Neural cell (in vitro differentiated cells): ENCODE measurements at regions not wholly inside any gene's neighbourhood (a gene's known extent, or its start where the extent isn't known, plus 50 kb on each side); places are given as distances from the start of the nearest gene placed in this dataset.

Experiments used
- EZH2 ChIP-seq: fragments of 200-600, 300-800 bp; shearing (Covaris generic), sonication (generic); IDR thresholded peaks from 2 replicates; pipeline ENCODE4 v1.6.1; 2014; ENCODE audit warnings: antibody characterized with exemption, low read length, borderline replicate concordance, mild to moderate bottlenecking; ENCODE audit not compliant: insufficient read depth, poor library complexity, severe bottlenecking
- POLR2AphosphoS5 ChIP-seq: IDR thresholded peaks from 2 replicates; pipeline ENCODE4 v1.6.1; 2012
- RAD21 ChIP-seq: fragments of 450-650 bp; conservative IDR thresholded peaks from 2 replicates; pipeline ENCODE4 v1.6.1; 2014; ENCODE audit warnings: antibody characterized with exemption, mild to moderate bottlenecking, moderate library complexity
- REST ChIP-seq: IDR thresholded peaks from 2 replicates; pipeline ENCODE4 v1.6.1; 2012; ENCODE audit warnings: borderline replicate concordance
- TF ChIP-seq, protein P1 (sequence below): fragments of 450-650 bp; IDR thresholded peaks from 2 replicates; pipeline ENCODE4 v1.5.1; 2014; ENCODE audit warnings: antibody characterized with exemption, mild to moderate bottlenecking, moderate library complexity; ENCODE audit not compliant: poor library complexity, severe bottlenecking

GRCh38 chr2:44051593-44052347 is 56.0 kb upstream of the LRPPRC start:
- TF ChIP-seq, protein P1, sequence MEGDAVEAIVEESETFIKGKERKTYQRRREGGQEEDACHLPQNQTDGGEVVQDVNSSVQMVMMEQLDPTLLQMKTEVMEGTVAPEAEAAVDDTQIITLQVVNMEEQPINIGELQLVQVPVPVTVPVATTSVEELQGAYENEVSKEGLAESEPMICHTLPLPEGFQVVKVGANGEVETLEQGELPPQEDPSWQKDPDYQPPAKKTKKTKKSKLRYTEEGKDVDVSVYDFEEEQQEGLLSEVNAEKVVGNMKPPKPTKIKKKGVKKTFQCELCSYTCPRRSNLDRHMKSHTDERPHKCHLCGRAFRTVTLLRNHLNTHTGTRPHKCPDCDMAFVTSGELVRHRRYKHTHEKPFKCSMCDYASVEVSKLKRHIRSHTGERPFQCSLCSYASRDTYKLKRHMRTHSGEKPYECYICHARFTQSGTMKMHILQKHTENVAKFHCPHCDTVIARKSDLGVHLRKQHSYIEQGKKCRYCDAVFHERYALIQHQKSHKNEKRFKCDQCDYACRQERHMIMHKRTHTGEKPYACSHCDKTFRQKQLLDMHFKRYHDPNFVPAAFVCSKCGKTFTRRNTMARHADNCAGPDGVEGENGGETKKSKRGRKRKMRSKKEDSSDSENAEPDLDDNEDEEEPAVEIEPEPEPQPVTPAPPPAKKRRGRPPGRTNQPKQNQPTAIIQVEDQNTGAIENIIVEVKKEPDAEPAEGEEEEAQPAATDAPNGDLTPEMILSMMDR = no peak
- TF ChIP-seq REST (no peak), EZH2 (no peak), RAD21 (no peak), POLR2AphosphoS5 (peak; percentile 38)
